ENCODE measurements at regions not wholly inside any gene's neighbourhood (a gene's known extent, or its start where the extent isn't known, plus 50 kb on each side); places are given as distances from the start of the nearest gene placed in this dataset.

DNA sequence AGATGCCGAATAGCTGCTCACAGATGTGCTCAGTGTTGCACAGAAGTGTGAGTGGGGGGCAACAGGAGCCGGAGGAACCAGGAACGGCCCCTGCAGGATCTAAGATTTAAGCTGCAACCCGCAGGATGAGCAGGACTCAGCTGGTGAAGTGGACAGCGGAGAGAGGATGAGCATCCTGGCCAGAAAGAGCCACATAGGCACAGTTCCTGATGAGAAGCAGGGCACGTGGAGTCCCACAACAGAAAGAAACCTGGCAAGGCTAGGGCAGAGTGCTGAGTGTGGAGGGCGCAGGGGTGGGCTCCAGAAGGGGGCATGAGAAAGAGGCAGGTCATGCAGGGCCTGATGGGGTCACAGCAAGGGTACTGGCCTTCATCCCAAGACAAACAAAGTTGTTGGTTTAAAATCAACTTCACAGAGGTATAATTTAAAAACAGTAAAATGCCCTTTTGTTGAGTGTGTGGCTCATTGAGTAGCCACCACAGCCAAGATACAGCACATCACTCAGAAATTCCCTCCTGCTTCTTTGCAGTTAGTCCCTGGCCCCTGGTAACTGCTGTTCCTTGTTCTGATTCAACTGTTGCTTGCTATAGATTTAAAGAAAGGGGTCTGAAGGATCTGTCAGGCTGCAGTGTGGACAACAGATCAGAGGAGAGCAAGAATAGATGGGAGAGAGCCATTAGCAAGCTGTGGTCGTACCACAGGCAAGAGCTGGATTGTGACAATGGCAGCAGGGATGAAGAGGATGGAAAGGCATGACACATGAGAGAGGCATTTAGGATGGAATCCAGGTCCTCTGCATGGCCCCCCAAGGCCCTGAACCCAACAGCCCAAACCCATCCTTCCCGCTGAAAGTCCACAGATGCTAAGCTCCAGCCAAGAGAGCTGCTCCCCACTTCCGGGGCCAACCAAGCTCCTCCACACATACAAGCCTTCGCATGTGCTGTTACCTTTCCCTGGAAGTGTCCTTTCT, 53.1 kb upstream of the OSBPL3 start:
- no peak for ATAC-seq

GRCh38 chr7:25031432-25031831, 51.5 kb upstream of the OSBPL3 start:
- intact Hi-C loops (cut with DNase I, micrococcal nuclease): no loop called here
- Histone ChIP-seq H3K9me3 (no peaks in the 10 kb centered on the region), H3K36me3 (ENCODE audit: low read depth) (no peaks in the 10 kb centered on the region), H3K4me3 (no peak overlapping the region), H3K4me1 (ENCODE audit: low read depth) (no peaks in the 10 kb centered on the region)
- peak; percentile 36 for ATAC-seq
- DNase-seq: no peak
- TF ChIP-seq CTCF (IDR thresholded peaks at IDR 0.05): no peak

More for the DNA sequence above, 53.1 kb upstream of the OSBPL3 start:
- H3K36me3 ChIP-seq (ENCODE audit: low read depth): no peaks in the 10 kb centered on the region
- H3K4me1 ChIP-seq (ENCODE audit: low read depth): no peaks in the 10 kb centered on the region
- H3K4me3 ChIP-seq: no peak overlapping the region
- DNase-seq: no peak
- intact Hi-C loops (cut with DNase I, micrococcal nuclease): no loop called here
- TF ChIP-seq CTCF (IDR thresholded peaks at IDR 0.05): no peak
- no peaks in the 10 kb centered on the region for H3K9me3 ChIP-seq

DNA sequence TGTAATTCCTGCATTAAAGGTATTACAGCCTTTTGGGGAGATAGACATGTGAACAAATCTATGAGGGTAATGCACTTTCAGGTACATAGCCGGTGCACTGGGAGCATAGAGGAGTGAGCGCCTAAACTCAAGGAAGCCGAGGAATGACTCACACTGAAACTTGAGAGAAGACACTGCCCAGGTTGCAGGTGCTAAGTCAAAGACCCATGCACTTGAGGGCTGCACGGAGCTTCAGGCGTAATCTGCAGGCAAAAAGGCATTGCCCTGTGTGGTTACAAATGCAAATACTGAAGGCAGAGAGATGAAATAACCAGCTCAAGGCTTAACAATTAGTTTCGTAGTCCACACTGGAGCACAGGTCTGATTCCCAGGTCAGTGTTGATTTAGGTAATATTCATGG, 51.0 kb upstream of the OSBPL3 start:
- ATAC-seq: peak; percentile 44
- Histone ChIP-seq H3K9me3 (no peaks in the 10 kb centered on the region), H3K4me3 (no peak overlapping the region), H3K36me3 (ENCODE audit: low read depth) (no peaks in the 10 kb centered on the region), H3K4me1 (ENCODE audit: low read depth) (no peaks in the 10 kb centered on the region)
- peak in 1 of 3 donors; percentile 5 for DNase-seq
- intact Hi-C loops (cut with DNase I, micrococcal nuclease): no loop called here
- no peak for TF ChIP-seq CTCF (IDR thresholded peaks at IDR 0.05)
